ENCODE measurements at regions not wholly inside any gene's neighbourhood (a gene's known extent, or its start where the extent isn't known, plus 50 kb on each side); places are given as distances from the start of the nearest gene placed in this dataset.

- FAIRE-seq, result no peak
- H3K9me3 ChIP-seq (replicated peaks; ENCODE audit: control insufficient read depth, insufficient read depth, low read length), result no peaks in the 10 kb centered on the region
- no peak overlapping the region for H3K9ac ChIP-seq (replicated peaks; ENCODE audit: extremely low read depth, insufficient read depth, low read length)
- no peak overlapping the region for H3K4me3 ChIP-seq (replicated peaks in 1 of 3; ENCODE audit: insufficient read depth in 1 of 3, low read depth in 1 of 3, low read length in 3 of 3)
- ChIA-PET CTCF (interaction anchor here (1.0 to 1.5 kb wide), 2 partner anchors 12 to 15 kb away, joined by 3 to 5 read pairs; no protein-coding TSS in a partner anchor), POLR2A (no interaction called here)
- H3K4me1 ChIP-seq (ENCODE audit: control insufficient read depth, extremely low read depth, insufficient read depth, low read length), result no peaks in the 10 kb centered on the region
- H3K36me3 ChIP-seq (ENCODE audit: control insufficient read depth in 2 of 2, extremely low read depth in 1 of 2, insufficient read depth in 2 of 2, low read length in 2 of 2), result no peaks in the 10 kb centered on the region
- no peaks in the 10 kb centered on the region for H3K9me1 ChIP-seq (replicated peaks; ENCODE audit: control insufficient read depth, extremely low read depth, insufficient read depth, low read length)
- TF ChIP-seq GATA2 (IDR thresholded peaks at IDR 0.05; ENCODE audit: insufficient read depth, insufficient read length, low read depth, low read length) (no peak), JUN (IDR thresholded peaks at IDR 0.05; ENCODE audit: borderline replicate concordance, insufficient read depth, insufficient read length, low read depth) (no peak), POLR2AphosphoS5 (IDR thresholded peaks at IDR 0.05; ENCODE audit: insufficient read depth, low read depth, low read length) (no peak), FOS (IDR thresholded peaks at IDR 0.05; ENCODE audit: borderline replicate concordance, insufficient read depth, low read length) (no peak), MYC (IDR thresholded peaks at IDR 0.05; ENCODE audit: low read depth, low read length) (no peak), POLR2A (IDR thresholded peaks at IDR 0.05; ENCODE audit: low read depth, low read length) (no peak)
- peaks cover 0 to 3% of the 10 kb centered on the region in 2 experiments for H3K27me3 ChIP-seq (ENCODE audit: control insufficient read depth in 2 of 2, insufficient read depth in 2 of 2, low read length in 2 of 2)
- dilution Hi-C loops (cut with MboI; ENCODE audit: extremely low pct_ligation_motif_present, low sequenced_read_pairs), result no loop called here
- no peak overlapping the region for H3K27ac ChIP-seq (ENCODE audit: insufficient read depth, low read depth, low read length)
- no peak overlapping the region for H3K4me2 ChIP-seq (ENCODE audit: insufficient read depth, low read length)
- H2AFZ ChIP-seq (ENCODE audit: low read depth, low read length), result no peak overlapping the region
- no peaks in the 10 kb centered on the region for H4K20me1 ChIP-seq (replicated peaks; ENCODE audit: control insufficient read depth, extremely low read depth, insufficient read depth, low read length)
- no peak for DNase-seq (ENCODE audit: low read depth, low spot score)
- intact Hi-C loops (cut with micrococcal nuclease), result no loop called here
- BruUV-seq (replicated peaks), result no TSS peak
- no peaks in the 10 kb centered on the region for H3K79me2 ChIP-seq (ENCODE audit: control insufficient read depth, insufficient read depth, low read length)
Observed at GRCh38 chr5:126369995-126370731, 53.0 kb upstream of the GRAMD2B start.

All from endothelial cell of umbilical vein (primary cell).